Type B pancreatic cell (in vitro differentiated cells): ENCODE measurements at regions not wholly inside any gene's neighbourhood (a gene's known extent, or its start where the extent isn't known, plus 50 kb on each side); places are given as distances from the start of the nearest gene placed in this dataset.

ENCODE experiments used
- DNase-seq: peaks from one replicate; pipeline ENCODE4 v3.0.0; 2021; ENCODE audit warnings: mixed read lengths; ENCODE audit not compliant: unreplicated experiment; ENCODE audit errors: extremely low spot score
- H3K27ac Mint-ChIP-seq: 2 replicates; pipeline ENCODE4 v1.8.0; 2021; ENCODE audit warnings: mild to moderate bottlenecking, mixed read lengths
- H3K27me3 Mint-ChIP-seq: 2 replicates; pipeline ENCODE4 v1.8.0; 2021; ENCODE audit warnings: mixed read lengths
- H3K36me3 Mint-ChIP-seq: 2 replicates; pipeline ENCODE4 v1.8.0; 2021; ENCODE audit warnings: mixed read lengths
- H3K4me1 Mint-ChIP-seq: one replicate; pipeline ENCODE4 v1.8.0; 2021; ENCODE audit warnings: mixed read lengths; ENCODE audit not compliant: unreplicated experiment
- H3K4me3 Mint-ChIP-seq: 2 replicates; pipeline ENCODE4 v1.8.0; 2021; ENCODE audit warnings: mild to moderate bottlenecking, mixed read lengths
- H3K9me3 Mint-ChIP-seq: 2 replicates; pipeline ENCODE4 v1.8.0; 2021; ENCODE audit warnings: mixed read lengths
- TF ChIP-seq, protein P1 (sequence below): fragments of 200-600 bp; sonication (generic); conservative IDR thresholded peaks from 2 replicates; pipeline ENCODE4 v1.5.0; 2021; ENCODE audit warnings: antibody characterized with exemption, mild to moderate bottlenecking

DNA sequence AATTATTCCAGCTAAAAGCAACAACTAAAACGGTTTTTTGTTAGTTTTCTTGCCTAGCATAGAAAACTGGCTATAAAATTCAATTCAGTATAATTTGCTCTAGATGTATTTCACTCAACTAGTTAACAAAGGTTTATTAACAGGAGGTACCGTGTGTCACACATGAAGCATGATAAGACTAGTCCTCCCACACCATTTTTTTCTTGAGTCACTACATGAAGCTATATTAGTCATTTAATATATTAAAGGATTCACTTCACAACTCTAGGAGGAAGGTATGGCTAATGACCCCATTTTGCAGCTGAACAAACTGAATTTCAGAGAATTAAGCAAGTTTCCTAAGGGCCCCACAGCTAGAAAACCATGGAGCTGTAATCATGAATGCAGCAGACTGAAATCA, 307.8 kb upstream of the USP25 start:
- TF ChIP-seq, protein P1, sequence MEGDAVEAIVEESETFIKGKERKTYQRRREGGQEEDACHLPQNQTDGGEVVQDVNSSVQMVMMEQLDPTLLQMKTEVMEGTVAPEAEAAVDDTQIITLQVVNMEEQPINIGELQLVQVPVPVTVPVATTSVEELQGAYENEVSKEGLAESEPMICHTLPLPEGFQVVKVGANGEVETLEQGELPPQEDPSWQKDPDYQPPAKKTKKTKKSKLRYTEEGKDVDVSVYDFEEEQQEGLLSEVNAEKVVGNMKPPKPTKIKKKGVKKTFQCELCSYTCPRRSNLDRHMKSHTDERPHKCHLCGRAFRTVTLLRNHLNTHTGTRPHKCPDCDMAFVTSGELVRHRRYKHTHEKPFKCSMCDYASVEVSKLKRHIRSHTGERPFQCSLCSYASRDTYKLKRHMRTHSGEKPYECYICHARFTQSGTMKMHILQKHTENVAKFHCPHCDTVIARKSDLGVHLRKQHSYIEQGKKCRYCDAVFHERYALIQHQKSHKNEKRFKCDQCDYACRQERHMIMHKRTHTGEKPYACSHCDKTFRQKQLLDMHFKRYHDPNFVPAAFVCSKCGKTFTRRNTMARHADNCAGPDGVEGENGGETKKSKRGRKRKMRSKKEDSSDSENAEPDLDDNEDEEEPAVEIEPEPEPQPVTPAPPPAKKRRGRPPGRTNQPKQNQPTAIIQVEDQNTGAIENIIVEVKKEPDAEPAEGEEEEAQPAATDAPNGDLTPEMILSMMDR = no peak
- peaks cover 8% of the 10 kb centered on the region for H3K9me3 Mint-ChIP-seq
- H3K4me1 Mint-ChIP-seq = peaks cover 40% of the 10 kb centered on the region
- H3K27ac Mint-ChIP-seq = no peak overlapping the region
- no peaks in the 10 kb centered on the region for H3K27me3 Mint-ChIP-seq
- DNase-seq = no peak
- no peaks in the 10 kb centered on the region for H3K36me3 Mint-ChIP-seq
- H3K4me3 Mint-ChIP-seq = peak overlapping the region; percentile 6

DNA sequence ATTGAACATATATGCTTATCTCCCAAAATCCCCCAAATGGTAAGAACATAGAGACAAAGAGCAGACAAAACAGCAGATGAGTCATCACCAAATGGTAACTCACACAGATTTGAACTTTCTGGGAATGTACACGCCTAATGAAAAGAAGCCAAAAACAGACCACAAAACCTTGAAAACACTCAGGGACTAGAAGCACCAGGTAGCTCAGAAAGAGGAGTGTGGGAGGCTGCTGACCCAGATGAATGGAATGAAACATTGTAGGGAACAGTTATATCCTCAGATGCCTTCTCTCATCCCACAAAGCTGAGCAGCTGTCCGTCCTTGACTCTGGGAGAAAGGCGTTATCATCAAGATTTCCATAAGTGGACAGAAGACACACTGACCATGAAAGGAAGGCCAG, 307.0 kb upstream of the USP25 start:
- no peaks in the 10 kb centered on the region for H3K27me3 Mint-ChIP-seq
- peak overlapping the region; percentile 26 for H3K4me3 Mint-ChIP-seq
- no peak overlapping the region for H3K27ac Mint-ChIP-seq
- H3K36me3 Mint-ChIP-seq = no peaks in the 10 kb centered on the region
- peaks cover 8% of the 10 kb centered on the region for H3K9me3 Mint-ChIP-seq
- TF ChIP-seq, protein P1 = no peak
- DNase-seq = no peak
- peaks cover 40% of the 10 kb centered on the region for H3K4me1 Mint-ChIP-seq

- Mint-ChIP-seq H3K4me3 (no peak overlapping the region), H3K27me3 (no peaks in the 10 kb centered on the region), H3K9me3 (peaks cover 8% of the 10 kb centered on the region), H3K4me1 (peaks cover 40% of the 10 kb centered on the region), H3K27ac (no peak overlapping the region), H3K36me3 (no peaks in the 10 kb centered on the region)
- DNase-seq = no peak
- TF ChIP-seq, protein P1 = no peak
Observed at GRCh38 chr21:15423676-15424445, 305.9 kb upstream of the USP25 start.

DNA sequence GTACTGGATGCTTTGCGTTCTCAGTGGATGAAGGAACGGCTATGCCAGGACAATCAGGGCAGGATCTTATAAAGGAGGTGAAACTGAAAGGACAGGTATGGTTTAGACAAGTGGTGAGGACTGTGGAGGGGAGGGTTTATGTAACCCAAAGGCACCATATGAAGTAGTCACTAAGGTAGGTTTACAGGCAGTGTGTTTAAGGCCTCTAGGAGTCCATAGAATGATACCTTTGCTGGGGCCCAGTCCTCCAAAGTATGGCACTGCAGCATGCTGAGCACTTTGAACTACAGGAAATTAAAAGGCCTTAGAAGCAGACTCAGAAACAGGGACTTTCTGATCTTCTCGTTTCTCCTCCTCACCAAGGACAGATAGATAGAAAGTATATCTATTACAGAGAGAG, 304.7 kb upstream of the USP25 start:
- H3K27me3 Mint-ChIP-seq = no peaks in the 10 kb centered on the region
- peaks cover 40% of the 10 kb centered on the region for H3K4me1 Mint-ChIP-seq
- H3K4me3 Mint-ChIP-seq = no peak overlapping the region
- H3K9me3 Mint-ChIP-seq = peaks cover 8% of the 10 kb centered on the region
- H3K36me3 Mint-ChIP-seq = no peaks in the 10 kb centered on the region
- no peak overlapping the region for H3K27ac Mint-ChIP-seq
- DNase-seq = no peak
- TF ChIP-seq, protein P1 = no peak

DNA sequence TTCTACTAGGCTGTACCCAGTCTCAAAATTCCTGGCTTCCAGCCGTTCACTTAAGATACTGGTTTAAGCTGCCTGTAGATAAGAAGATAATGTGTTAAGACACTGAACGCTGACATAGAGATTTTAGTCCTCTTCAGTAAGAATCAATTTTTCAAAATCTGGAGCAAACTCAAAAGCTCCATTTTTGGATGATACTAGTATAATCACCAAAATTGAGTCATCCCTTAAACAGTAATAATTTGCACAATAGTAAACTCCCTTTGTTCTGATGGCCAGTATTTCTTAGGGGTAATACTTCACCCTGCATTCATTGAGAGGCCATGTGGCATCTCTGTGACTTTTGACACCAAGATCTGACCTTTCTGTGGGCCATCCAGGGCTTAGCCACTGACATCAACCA, 299.8 kb upstream of the USP25 start:
- DNase-seq = no peak
- Mint-ChIP-seq H3K27ac (no peak overlapping the region), H3K27me3 (no peaks in the 10 kb centered on the region), H3K4me1 (peaks cover under 1% of the 10 kb centered on the region), H3K9me3 (peaks cover under 1% of the 10 kb centered on the region), H3K4me3 (no peak overlapping the region), H3K36me3 (no peaks in the 10 kb centered on the region)
- TF ChIP-seq, protein P1 = no peak

DNA sequence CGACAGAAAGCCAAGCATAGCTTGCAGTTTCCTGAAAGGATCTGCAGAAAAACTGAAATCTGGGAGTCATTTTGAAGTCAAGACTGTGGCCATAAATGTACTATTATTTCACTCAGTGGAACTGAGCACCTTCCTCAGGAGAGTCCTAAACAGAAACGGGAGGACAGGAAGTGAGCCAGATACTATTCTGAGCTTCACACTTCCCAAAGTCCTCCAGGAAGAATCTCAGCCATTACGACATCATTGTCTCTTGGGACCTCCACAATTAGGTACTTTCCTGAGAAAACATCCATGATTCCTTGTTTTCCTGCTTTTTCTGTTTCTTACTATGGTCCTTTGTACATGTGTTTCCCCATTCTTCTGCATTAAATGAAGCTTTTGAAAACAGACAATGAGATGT, 299.2 kb upstream of the USP25 start:
- Mint-ChIP-seq H3K36me3 (no peaks in the 10 kb centered on the region), H3K9me3 (peaks cover 3% of the 10 kb centered on the region), H3K27me3 (no peaks in the 10 kb centered on the region), H3K4me1 (no peaks in the 10 kb centered on the region), H3K4me3 (no peak overlapping the region), H3K27ac (no peak overlapping the region)
- no peak for DNase-seq
- TF ChIP-seq, protein P1 = no peak
